Parathyroid adenoma (tissue), 2 donors: ENCODE measurements at regions not wholly inside any gene's neighbourhood (a gene's known extent, or its start where the extent isn't known, plus 50 kb on each side); places are given as distances from the start of the nearest gene placed in this dataset.

Experiments used
- H2AFZ ChIP-seq: fragments of 300-600 bp; sonication (generic); one replicate; pipeline ENCODE4 v1.7.0; 2017; ENCODE audit warnings: antibody characterized with exemption, mild to moderate bottlenecking
- H3K27ac ChIP-seq: fragments of 300-600 bp; sonication (generic); one replicate; pipeline ENCODE4 v1.7.0; 2017
- H3K27me3 ChIP-seq: fragments of 300-600 bp; sonication (generic); one replicate; pipeline ENCODE4 v1.7.0; 2017; ENCODE audit warnings: low read length; ENCODE audit not compliant: control insufficient read depth, insufficient read depth
- H3K36me3 ChIP-seq: fragments of 300-600 bp; sonication (generic); one replicate; pipeline ENCODE4 v1.7.0; 2017; ENCODE audit warnings: low read length; ENCODE audit not compliant: control insufficient read depth, insufficient read depth
- H3K4me1 ChIP-seq: fragments of 300-600 bp; sonication (generic); one replicate; pipeline ENCODE4 v1.7.0; 2017; ENCODE audit warnings: control low read depth
- H3K4me2 ChIP-seq: fragments of 300-600 bp; sonication (generic); one replicate; pipeline ENCODE4 v1.7.0; 2017; ENCODE audit warnings: low read length
- H3K4me3 ChIP-seq: fragments of 300-600 bp; sonication (generic); one replicate; pipeline ENCODE4 v1.7.0; 2017; ENCODE audit warnings: low read depth, low read length
- H3K79me2 ChIP-seq: fragments of 300-600 bp; sonication (generic); one replicate; pipeline ENCODE4 v1.7.0; 2017; ENCODE audit warnings: control low read depth
- H3K9ac ChIP-seq: fragments of 300-600 bp; sonication (generic); one replicate; pipeline ENCODE4 v1.7.0; 2017; ENCODE audit warnings: mild to moderate bottlenecking
- H3K9me3 ChIP-seq: fragments of 300-600 bp; sonication (generic); one replicate; pipeline ENCODE4 v1.7.0; 2017; ENCODE audit warnings: low read length; ENCODE audit not compliant: control insufficient read depth
- CTCF ChIP-seq: fragments of 300-600 bp; sonication (generic); IDR thresholded peaks from one replicate; pipeline ENCODE4 v1.7.0; 2017; ENCODE audit warnings: antibody characterized with exemption, mild to moderate bottlenecking
- donor health status: primary hyperparathyroidism.

- no peak for TF ChIP-seq CTCF
- no peaks in the 10 kb centered on the region for H3K4me1 ChIP-seq
These were observed 403.8 kb downstream of the PCNX1 start for GRCh38 chr14:71311061-71311460.

GRCh38 chr14:71314717-71315116 is 407.5 kb downstream of the PCNX1 start:
- H3K9me3 ChIP-seq: no peaks in the 10 kb centered on the region
- no peak overlapping the region for H3K9ac ChIP-seq
- H3K79me2 ChIP-seq: no peaks in the 10 kb centered on the region
- H3K4me2 ChIP-seq: no peak overlapping the region
- H3K27me3 ChIP-seq: no peaks in the 10 kb centered on the region
- TF ChIP-seq CTCF: no peak
- H3K36me3 ChIP-seq: no peaks in the 10 kb centered on the region
- H3K27ac ChIP-seq: no peak overlapping the region
- H2AFZ ChIP-seq: no peak overlapping the region
- no peak overlapping the region for H3K4me3 ChIP-seq
- H3K4me1 ChIP-seq: no peaks in the 10 kb centered on the region

More at GRCh38 chr14:71311061-71311460, 403.8 kb downstream of the PCNX1 start:
- Histone ChIP-seq H3K27ac (no peak overlapping the region), H3K27me3 (no peaks in the 10 kb centered on the region), H2AFZ (no peak overlapping the region), H3K9ac (no peak overlapping the region), H3K4me3 (no peak overlapping the region), H3K79me2 (no peaks in the 10 kb centered on the region), H3K9me3 (no peaks in the 10 kb centered on the region), H3K4me2 (no peak overlapping the region), H3K36me3 (no peaks in the 10 kb centered on the region)

- no peak overlapping the region for H3K4me2 ChIP-seq
- no peak overlapping the region for H3K4me3 ChIP-seq
- H3K27me3 ChIP-seq: no peaks in the 10 kb centered on the region
- H3K9ac ChIP-seq: no peak overlapping the region
- H2AFZ ChIP-seq: no peak overlapping the region
- no peaks in the 10 kb centered on the region for H3K79me2 ChIP-seq
- H3K9me3 ChIP-seq: no peaks in the 10 kb centered on the region
- no peak for TF ChIP-seq CTCF
- H3K4me1 ChIP-seq: peaks cover 8% of the 10 kb centered on the region
- no peak overlapping the region for H3K27ac ChIP-seq
- H3K36me3 ChIP-seq: no peaks in the 10 kb centered on the region
These were observed 410.3 kb downstream of the PCNX1 start for GRCh38 chr14:71317385-71318096.

GRCh38 chr14:71318097-71318459 is 410.8 kb downstream of the PCNX1 start:
- Histone ChIP-seq H3K4me3 (no peak overlapping the region), H3K4me2 (no peak overlapping the region), H2AFZ (no peak overlapping the region), H3K27ac (no peak overlapping the region), H3K27me3 (no peaks in the 10 kb centered on the region), H3K79me2 (no peaks in the 10 kb centered on the region), H3K4me1 (peaks cover 12% of the 10 kb centered on the region), H3K9ac (no peak overlapping the region), H3K9me3 (no peaks in the 10 kb centered on the region), H3K36me3 (no peaks in the 10 kb centered on the region)
- no peak for TF ChIP-seq CTCF

GRCh38 chr14:71319666-71320065 is 412.4 kb downstream of the PCNX1 start:
- no peaks in the 10 kb centered on the region for H3K9me3 ChIP-seq
- H3K4me2 ChIP-seq: peak overlapping the region; percentile 94
- H3K79me2 ChIP-seq: no peaks in the 10 kb centered on the region
- peak overlapping the region; percentile 96 for H2AFZ ChIP-seq
- H3K36me3 ChIP-seq: no peaks in the 10 kb centered on the region
- TF ChIP-seq CTCF: no peak
- H3K9ac ChIP-seq: no peak overlapping the region
- H3K27ac ChIP-seq: peak overlapping the region; percentile 92
- peaks cover 14% of the 10 kb centered on the region for H3K4me1 ChIP-seq
- peak overlapping the region; percentile 86 for H3K4me3 ChIP-seq
- H3K27me3 ChIP-seq: no peaks in the 10 kb centered on the region
